HG02623 (cell line): ENCODE measurements at regions not wholly inside any gene's neighbourhood (a gene's known extent, or its start where the extent isn't known, plus 50 kb on each side); places are given as distances from the start of the nearest gene placed in this dataset.

Source experiments
- ATAC-seq: cut with Tn5 transposase; IDR thresholded peaks from one replicate; pipeline ENCODE4 v1.9.1; 2021; ENCODE audit warnings: moderate library complexity; ENCODE audit not compliant: unreplicated experiment

- no peak for ATAC-seq
Observed at GRCh38 chr1:78351551-78352216, 139.1 kb upstream of the PTGFR start.

GRCh38 chr1:78355656-78356055 lies 135.1 kb upstream of the PTGFR start:
- no peak for ATAC-seq

GRCh38 chr1:78358165-78358564 lies 132.6 kb upstream of the PTGFR start:
- ATAC-seq = no peak

- ATAC-seq = no peak
Observed at GRCh38 chr1:78359666-78360065, 131.1 kb upstream of the PTGFR start.

- no peak for ATAC-seq
Observed at GRCh38 chr1:78360584-78360983, 130.2 kb upstream of the PTGFR start.

GRCh38 chr1:78367700-78368099 lies 123.1 kb upstream of the PTGFR start:
- no peak for ATAC-seq

- no peak for ATAC-seq
Observed at GRCh38 chr1:78369546-78369945, 121.2 kb upstream of the PTGFR start.

- ATAC-seq = peak; percentile 52
Observed at GRCh38 chr1:78370356-78370755, 120.4 kb upstream of the PTGFR start.

GRCh38 chr1:78370779-78371482 lies 119.8 kb upstream of the PTGFR start:
- peak; percentile 55 for ATAC-seq

- no peak for ATAC-seq
Observed at GRCh38 chr1:78373676-78374075, 117.1 kb upstream of the PTGFR start.

- no peak for ATAC-seq
Observed at GRCh38 chr1:78375996-78376395, 114.8 kb upstream of the PTGFR start.

GRCh38 chr1:78377356-78377928 lies 113.3 kb upstream of the PTGFR start:
- ATAC-seq = peak; percentile 87

- no peak for ATAC-seq
Observed at GRCh38 chr1:78383923-78384322, 106.9 kb upstream of the PTGFR start.

- ATAC-seq = peak; percentile 91
Observed at GRCh38 chr1:78385744-78386462, 104.9 kb upstream of the PTGFR start.

- no peak for ATAC-seq
Observed at GRCh38 chr1:78387201-78387600, 103.6 kb upstream of the PTGFR start.

- no peak for ATAC-seq
Observed at GRCh38 chr1:78387871-78388270, 102.9 kb upstream of the PTGFR start.

GRCh38 chr1:78388275-78388674 lies 102.5 kb upstream of the PTGFR start:
- ATAC-seq = no peak

- ATAC-seq = no peak
Observed at GRCh38 chr1:78401148-78401547, 89.6 kb upstream of the PTGFR start.

GRCh38 chr1:78408192-78408591 lies 82.6 kb upstream of the PTGFR start:
- ATAC-seq = no peak

- no peak for ATAC-seq
Observed at GRCh38 chr1:78408810-78409209, 82.0 kb upstream of the PTGFR start.

GRCh38 chr1:78410643-78411042 lies 80.1 kb upstream of the PTGFR start:
- ATAC-seq = no peak

GRCh38 chr1:78411707-78412106 lies 79.1 kb upstream of the PTGFR start:
- ATAC-seq = no peak
